ENCODE measurements at regions not wholly inside any gene's neighbourhood (a gene's known extent, or its start where the extent isn't known, plus 50 kb on each side); places are given as distances from the start of the nearest gene placed in this dataset.

GRCh38 chr4:136554033-136554432 lies 978.3 kb downstream of the PCDH18 start:
- ChIA-PET POLR2A (no interaction called here), CTCF (no interaction called here)
- no peak overlapping the region for H3K27ac ChIP-seq (ENCODE audit: low read length in 2 of 2)
- Mint-ChIP-seq H3K27me3 (no peaks in the 10 kb centered on the region), H3K27ac (no peak overlapping the region), H3K4me3 (no peak overlapping the region), H3K4me1 (no peaks in the 10 kb centered on the region), H3K9me3 (ENCODE audit: insufficient read depth) (peaks cover 4% of the 10 kb centered on the region)
- H3K36me3 ChIP-seq (replicated peaks in 1 of 2; ENCODE audit: control extremely low read depth in 1 of 2, control insufficient read depth in 1 of 2, extremely low read depth in 1 of 2, insufficient read depth in 2 of 2, low read length in 1 of 2), result no peaks in the 10 kb centered on the region
- no peak for ATAC-seq (ENCODE audit: low read depth)
- no peaks in the 10 kb centered on the region for H3K27me3 ChIP-seq (replicated peaks in 1 of 4; ENCODE audit: control extremely low read depth in 1 of 4, control insufficient read depth in 3 of 4, insufficient read depth in 4 of 4, low read length in 3 of 4)
- H2AFZ ChIP-seq (ENCODE audit: insufficient read depth, low read depth, low read length, poor library complexity, severe bottlenecking), result no peak overlapping the region
- H3K9me3 ChIP-seq (ENCODE audit: control extremely low read depth in 1 of 3, control insufficient read depth in 2 of 3, insufficient read depth in 1 of 3, low read length in 2 of 3), result peaks cover 0 to 1% (median 0%) of the 10 kb centered on the region in 3 donors
- H3K79me2 ChIP-seq (ENCODE audit: control insufficient read depth, insufficient read depth, low read length), result no peaks in the 10 kb centered on the region
- no peak for TF ChIP-seq EZH2 (IDR thresholded peaks at IDR 0.05; ENCODE audit: borderline replicate concordance, insufficient read depth, low read depth, low read length, poor library complexity, severe bottlenecking)
- TF ChIP-seq CTCF (IDR thresholded peaks at IDR 0.05), result no peak
- DNase-seq, result no peak
- H4K20me1 ChIP-seq (ENCODE audit: control insufficient read depth, insufficient read depth, low read length, poor library complexity, severe bottlenecking), result no peaks in the 10 kb centered on the region
- H3K4me1 ChIP-seq (ENCODE audit: control insufficient read depth in 2 of 2, insufficient read depth in 2 of 2, low read length in 2 of 2), result no peaks in the 10 kb centered on the region
- intact Hi-C loops (cut with micrococcal nuclease), result no loop called here
- no peak overlapping the region for H3K9ac ChIP-seq (ENCODE audit: low read length)
- no peak overlapping the region for H3K4me3 ChIP-seq (ENCODE audit: control extremely low read depth in 1 of 5, extremely low read depth in 1 of 5, insufficient read depth in 1 of 5, low read depth in 2 of 5, low read length in 4 of 5)
- no peak overlapping the region for H3K4me2 ChIP-seq (replicated peaks; ENCODE audit: low read depth, low read length, poor library complexity, severe bottlenecking)

- H3K9me3 Mint-ChIP-seq (ENCODE audit: insufficient read depth), result peaks cover 4% of the 10 kb centered on the region
- ATAC-seq (ENCODE audit: low read depth) (no peak), DNase-seq (no peak)
- H3K27ac Mint-ChIP-seq, result no peak overlapping the region
- no peaks in the 10 kb centered on the region for H3K4me1 Mint-ChIP-seq
- H3K27me3 Mint-ChIP-seq, result no peaks in the 10 kb centered on the region
- no CpG with 5 or more reads among the region's 1 CpG for WGBS (ENCODE audit: insufficient coverage)
- no peak overlapping the region for H3K4me3 Mint-ChIP-seq
- ChIA-PET CTCF (no interaction called here), POLR2A (no interaction called here)
- TF ChIP-seq EZH2 (IDR thresholded peaks at IDR 0.05; ENCODE audit: borderline replicate concordance, insufficient read depth, low read depth, low read length, poor library complexity, severe bottlenecking) (no peak), CTCF (IDR thresholded peaks at IDR 0.05) (no peak)
- Histone ChIP-seq H3K36me3 (replicated peaks in 1 of 2; ENCODE audit: control extremely low read depth in 1 of 2, control insufficient read depth in 1 of 2, extremely low read depth in 1 of 2, insufficient read depth in 2 of 2, low read length in 1 of 2) (no peaks in the 10 kb centered on the region), H3K4me2 (replicated peaks; ENCODE audit: low read depth, low read length, poor library complexity, severe bottlenecking) (no peak overlapping the region), H2AFZ (ENCODE audit: insufficient read depth, low read depth, low read length, poor library complexity, severe bottlenecking) (no peak overlapping the region), H3K9me3 (ENCODE audit: control extremely low read depth in 1 of 3, control insufficient read depth in 2 of 3, insufficient read depth in 1 of 3, low read length in 2 of 3) (no peaks in the 10 kb centered on the region), H3K4me3 (ENCODE audit: control extremely low read depth in 1 of 5, extremely low read depth in 1 of 5, insufficient read depth in 1 of 5, low read depth in 2 of 5, low read length in 4 of 5) (no peak overlapping the region), H3K4me1 (ENCODE audit: control insufficient read depth in 2 of 2, insufficient read depth in 2 of 2, low read length in 2 of 2) (no peaks in the 10 kb centered on the region), H3K9ac (ENCODE audit: low read length) (no peak overlapping the region), H3K79me2 (ENCODE audit: control insufficient read depth, insufficient read depth, low read length) (no peaks in the 10 kb centered on the region), H4K20me1 (ENCODE audit: control insufficient read depth, insufficient read depth, low read length, poor library complexity, severe bottlenecking) (no peaks in the 10 kb centered on the region), H3K27ac (ENCODE audit: low read length in 2 of 2) (no peak overlapping the region), H3K27me3 (replicated peaks in 1 of 4; ENCODE audit: control extremely low read depth in 1 of 4, control insufficient read depth in 3 of 4, insufficient read depth in 4 of 4, low read length in 3 of 4) (no peaks in the 10 kb centered on the region)
- intact Hi-C loops (cut with micrococcal nuclease), result no loop called here
Observed at GRCh38 chr4:136551753-136552152, 980.5 kb downstream of the PCDH18 start.
